NCI-H146 treated with DMSO at 0.1 percent for 48 hours (cell line): ENCODE measurements at regions not wholly inside any gene's neighbourhood (a gene's known extent, or its start where the extent isn't known, plus 50 kb on each side); places are given as distances from the start of the nearest gene placed in this dataset.
"Not testable (repeated sequence)": the region's sequence is repeated elsewhere in the genome, so short reads cannot be mapped to it uniquely, and the experiment has no call there.

Experiments
- DNase-seq: peaks from one replicate; lab custom pipeline; 2025; ENCODE audit not compliant: unreplicated experiment; lab: John Stamatoyannopoulos, UW

DNA sequence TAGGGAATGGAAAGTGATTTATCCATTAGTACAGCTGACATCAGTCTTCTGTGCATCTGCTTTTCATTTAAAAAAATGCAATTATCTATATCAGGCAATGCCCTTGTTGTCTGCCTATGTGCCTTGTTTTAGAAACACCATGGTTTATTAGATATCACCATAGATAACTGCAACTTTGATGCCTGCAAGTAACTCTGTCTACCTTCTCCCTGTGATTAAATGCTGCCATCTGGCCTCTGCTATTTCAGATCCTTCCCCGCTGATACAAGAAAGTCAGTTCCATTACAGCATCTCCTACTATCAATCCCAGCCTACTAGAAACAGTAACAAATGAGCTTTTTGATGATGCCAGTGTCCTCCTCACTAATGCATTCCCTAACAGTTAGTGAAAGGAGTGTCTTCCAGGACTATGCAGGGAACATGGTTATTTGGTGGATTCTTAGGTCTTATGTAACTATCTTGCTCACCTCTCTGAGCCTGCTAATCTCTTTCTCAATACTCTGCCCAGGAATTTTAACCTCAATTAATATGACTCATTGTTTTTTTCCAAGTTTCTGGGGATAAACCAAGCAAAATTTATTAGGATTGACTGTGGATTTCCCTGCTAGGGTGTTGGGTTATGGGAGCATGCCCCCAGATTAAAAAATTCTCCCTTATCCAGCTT, 444.9 kb downstream of the RAPGEF2 start:
- DNase-seq: no peak

DNA sequence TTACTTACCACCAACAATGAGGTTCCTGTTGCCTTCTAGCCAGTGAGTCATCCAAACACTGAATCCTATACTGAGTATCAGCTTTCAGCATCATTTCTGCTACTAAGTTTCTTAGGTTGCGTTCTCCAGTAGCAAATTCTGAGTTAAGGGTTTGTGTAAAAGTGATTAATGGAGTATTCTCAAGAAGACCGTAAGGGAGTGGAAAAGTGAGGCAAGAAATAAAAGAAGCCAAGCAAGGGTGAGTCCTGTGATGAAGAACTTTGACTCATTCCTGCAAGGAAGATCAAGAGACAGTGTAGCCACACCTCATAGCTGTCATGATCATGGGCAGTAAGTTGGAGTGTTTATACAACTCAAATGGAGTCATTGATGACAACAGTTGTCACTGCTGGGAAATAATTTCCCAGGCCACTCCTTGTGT, 446.2 kb downstream of the RAPGEF2 start:
- DNase-seq: no peak

- no peak for DNase-seq
Measured at GRCh38 chr4:159551281-159551680, 448.4 kb downstream of the RAPGEF2 start.

- no peak for DNase-seq
Measured at GRCh38 chr4:159552979-159553768, 450.3 kb downstream of the RAPGEF2 start.

DNA sequence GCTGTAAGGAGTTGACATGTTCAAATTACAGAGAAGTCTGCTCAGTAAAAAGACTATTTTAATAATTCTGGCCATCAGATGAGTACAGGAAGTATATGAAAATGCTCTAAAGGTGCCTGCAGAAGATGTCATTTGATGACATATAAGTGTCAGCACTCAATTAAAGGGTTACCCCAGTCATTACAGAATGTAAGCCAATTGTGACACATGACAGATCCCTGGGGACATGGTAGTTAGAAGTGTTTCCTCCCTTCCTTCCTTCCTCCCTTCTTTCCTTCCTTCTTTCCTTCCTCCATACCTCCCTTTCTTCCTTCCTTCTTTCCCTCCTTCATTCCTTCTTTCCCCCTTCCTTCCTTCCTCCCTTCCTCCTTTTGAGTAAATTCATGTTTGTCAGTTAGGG, 453.0 kb downstream of the RAPGEF2 start:
- DNase-seq: no peak

GRCh38 chr4:159562366-159562765, 459.5 kb downstream of the RAPGEF2 start:
- DNase-seq: no peak

GRCh38 chr4:159563257-159563656, 460.4 kb downstream of the RAPGEF2 start:
- DNase-seq: no peak

DNA sequence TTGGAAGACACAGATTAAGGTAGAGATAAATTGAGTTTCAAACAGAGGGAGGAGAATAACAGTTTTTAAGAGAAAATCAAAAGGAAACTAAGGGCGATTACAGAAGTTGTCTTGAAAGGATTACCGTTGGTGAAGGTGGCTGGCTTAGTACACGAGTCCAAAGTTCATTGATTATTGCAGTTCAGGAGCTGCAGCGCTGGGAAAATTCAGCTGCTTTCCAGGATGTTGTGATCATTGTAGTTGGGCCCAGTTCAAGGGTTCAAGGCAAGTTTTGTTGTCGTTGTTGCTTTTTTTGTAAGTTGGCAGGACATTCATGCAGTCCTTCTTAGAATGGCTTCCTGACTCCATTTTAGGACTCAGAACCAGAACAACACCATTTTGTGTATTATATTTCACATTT, 461.7 kb downstream of the RAPGEF2 start:
- DNase-seq: no peak

DNA sequence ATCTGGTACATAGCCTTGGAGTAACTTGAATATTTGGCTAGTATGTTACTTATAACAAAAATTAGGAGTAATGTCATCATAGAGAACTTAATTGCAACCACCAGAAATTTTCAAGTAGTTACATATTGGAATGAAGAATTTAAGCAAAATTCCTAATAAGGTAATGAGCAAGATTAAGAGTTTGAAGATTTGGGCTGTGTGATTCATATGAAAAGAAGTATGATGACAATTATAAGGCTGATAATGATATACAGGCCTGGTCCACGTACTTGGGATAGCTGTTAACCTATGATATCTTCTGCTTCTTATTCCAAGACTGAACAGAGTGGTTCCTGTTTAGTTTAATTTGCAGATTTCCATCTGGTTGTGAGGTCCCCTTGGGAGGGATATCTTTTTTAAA, 463.9 kb downstream of the RAPGEF2 start:
- DNase-seq: no peak

- no peak for DNase-seq
Measured at GRCh38 chr4:159577241-159577640, 474.4 kb downstream of the RAPGEF2 start.

DNA sequence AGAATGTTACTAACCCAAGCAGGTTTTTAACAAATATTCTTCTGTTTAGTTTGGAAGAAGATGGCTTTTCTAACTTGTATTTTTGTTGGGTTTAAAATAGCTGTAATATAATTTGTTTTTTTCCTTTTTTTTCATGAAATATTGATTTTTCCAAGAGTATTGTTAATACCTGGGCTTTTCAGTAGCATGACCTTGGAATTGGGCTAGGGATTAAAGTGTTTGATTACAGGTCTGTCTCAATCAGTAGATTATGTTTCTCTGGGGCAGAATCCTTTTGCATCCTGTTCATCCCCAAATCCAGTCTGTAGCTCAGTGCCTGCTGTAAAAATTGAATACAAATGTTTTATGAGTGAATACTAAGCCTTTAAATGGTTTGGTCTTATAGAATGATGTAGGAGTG, 479.8 kb downstream of the RAPGEF2 start:
- DNase-seq: no peak

DNA sequence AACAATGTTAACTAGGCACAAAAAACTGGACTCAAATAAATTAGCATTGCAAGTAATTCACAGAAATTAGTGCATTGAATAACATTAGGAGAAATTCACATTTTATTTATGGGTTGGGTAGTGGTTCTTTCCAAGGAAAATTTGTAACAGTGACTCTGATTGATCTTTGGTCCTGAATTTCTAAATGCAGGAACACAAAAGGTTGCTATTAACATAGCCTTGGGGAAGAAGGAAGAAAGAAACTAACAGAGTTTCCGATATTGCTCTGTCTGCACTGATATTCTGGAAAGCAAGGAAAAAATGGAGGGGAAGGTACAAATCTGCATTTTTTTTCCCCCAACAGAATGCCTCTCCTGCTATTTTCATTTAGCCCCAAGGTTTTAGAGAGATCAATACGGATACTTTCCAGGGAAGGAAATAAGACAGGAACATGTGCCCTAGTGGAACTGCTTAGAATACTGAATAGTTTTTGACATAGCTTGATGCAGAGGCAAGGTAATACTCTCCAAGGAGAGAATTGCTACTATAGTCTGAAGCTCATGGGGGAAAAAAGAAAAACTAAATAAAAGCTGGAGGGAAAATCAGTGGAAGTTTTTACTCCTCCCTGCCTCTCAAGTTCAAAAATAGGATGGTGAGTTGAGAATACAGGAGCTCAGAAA, 490.1 kb downstream of the RAPGEF2 start:
- no peak for DNase-seq

DNA sequence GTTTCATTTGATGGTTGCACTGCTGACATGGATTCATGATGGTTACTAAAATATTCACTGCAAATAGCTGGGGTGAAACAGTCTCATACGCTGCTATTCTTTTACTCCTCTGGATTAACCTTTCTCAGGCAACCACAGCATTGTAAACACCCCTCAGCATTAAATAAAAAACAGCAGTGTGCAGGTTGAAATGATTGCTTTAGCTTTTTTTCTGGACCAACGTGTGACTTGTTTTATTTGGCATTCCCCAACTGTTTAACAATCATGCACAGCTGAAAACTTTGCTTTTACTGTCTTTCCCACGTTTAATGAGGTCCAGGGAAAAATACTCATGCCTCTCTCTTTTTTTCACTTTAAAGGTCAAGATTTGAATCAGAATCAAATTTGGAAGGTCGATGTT, 490.8 kb downstream of the RAPGEF2 start:
- DNase-seq: no peak

GRCh38 chr4:159594576-159594975, 491.7 kb downstream of the RAPGEF2 start:
- no peak for DNase-seq

- DNase-seq: not testable (repeated sequence)
Measured at GRCh38 chr4:159595101-159595500, 492.2 kb downstream of the RAPGEF2 start.

DNA sequence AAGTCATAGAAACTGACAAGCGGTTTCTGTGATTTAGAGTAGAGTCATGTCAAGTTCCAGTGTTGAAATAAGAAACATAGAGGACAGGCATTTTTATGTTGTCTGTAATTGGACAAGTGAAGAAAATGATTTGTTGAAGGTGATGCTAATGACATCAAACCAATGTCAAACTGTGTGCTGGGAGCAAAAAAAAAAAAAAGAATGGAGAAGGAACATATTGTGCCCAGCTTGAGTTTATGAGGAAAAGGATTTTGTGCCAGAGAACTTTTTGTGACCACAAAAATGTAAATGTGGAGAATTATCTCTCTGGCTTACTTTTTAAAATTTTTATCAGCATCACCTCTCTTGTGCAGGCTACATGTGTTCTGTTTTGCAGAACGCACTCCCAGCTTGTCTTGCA, 495.7 kb downstream of the RAPGEF2 start:
- DNase-seq: no peak

GRCh38 chr4:159600061-159600460, 497.2 kb downstream of the RAPGEF2 start:
- DNase-seq: no peak

DNA sequence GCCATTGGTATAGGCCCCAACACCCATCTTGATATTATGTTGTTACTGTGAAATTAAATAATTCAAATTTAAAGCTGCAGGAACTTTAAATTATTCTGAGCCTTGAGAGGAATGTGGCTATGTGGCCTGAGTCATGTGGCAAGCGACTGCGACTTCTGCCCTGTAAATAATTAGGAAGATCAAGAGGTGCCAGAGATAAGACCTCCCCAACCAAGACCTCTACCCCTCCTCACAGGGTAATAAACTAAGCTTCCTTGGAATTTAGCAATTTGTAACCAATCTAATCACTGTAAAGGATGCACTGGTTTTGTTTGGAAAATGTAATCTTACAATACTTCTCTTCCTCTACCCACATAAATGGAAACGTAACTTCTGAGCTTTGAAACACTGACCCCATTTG, 501.9 kb downstream of the RAPGEF2 start:
- no peak for DNase-seq

- DNase-seq: no peak
Measured at GRCh38 chr4:159606835-159607234, 504.0 kb downstream of the RAPGEF2 start.

GRCh38 chr4:159607809-159608208, 504.9 kb downstream of the RAPGEF2 start:
- DNase-seq: no peak

DNA sequence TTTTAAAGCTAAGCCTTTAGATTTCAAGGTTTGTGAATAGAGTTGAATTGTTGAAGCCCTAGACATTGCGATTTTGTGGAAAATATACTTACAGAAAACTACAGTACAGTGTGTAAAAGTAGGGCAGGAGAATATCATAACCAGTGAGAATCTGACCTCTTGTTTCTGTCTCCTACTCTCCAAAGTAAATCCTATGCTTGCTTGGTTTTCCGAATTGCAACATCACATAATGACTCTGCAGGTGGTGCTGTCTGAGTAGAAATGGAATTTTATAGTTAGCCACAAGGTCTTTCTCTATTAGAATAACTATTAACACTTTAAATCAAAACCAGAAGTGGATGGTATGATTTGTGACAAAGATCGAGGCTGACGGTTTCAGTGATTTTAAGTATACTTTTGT, 505.6 kb downstream of the RAPGEF2 start:
- DNase-seq: no peak

- no peak for DNase-seq
Measured at GRCh38 chr4:159632031-159632430, 529.2 kb downstream of the RAPGEF2 start.
